ENCODE measurements at regions not wholly inside any gene's neighbourhood (a gene's known extent, or its start where the extent isn't known, plus 50 kb on each side); places are given as distances from the start of the nearest gene placed in this dataset.

- DNase-seq, result no peak
Measured at GRCh38 chr4:23741681-23742191, 148.1 kb downstream of the PPARGC1A start.

GRCh38 chr4:23737571-23737970, 152.3 kb downstream of the PPARGC1A start:
- DNase-seq, result no peak

- no peak for DNase-seq
Measured at GRCh38 chr4:23736466-23736865, 153.4 kb downstream of the PPARGC1A start.

GRCh38 chr4:23734000-23734399, 155.8 kb downstream of the PPARGC1A start:
- no peak for DNase-seq

GRCh38 chr4:23733476-23733875, 156.4 kb downstream of the PPARGC1A start:
- DNase-seq, result no peak

- DNase-seq, result no peak
Measured at GRCh38 chr4:23730998-23731397, 158.8 kb downstream of the PPARGC1A start.

- DNase-seq, result no peak
Measured at GRCh38 chr4:23728971-23729370, 160.9 kb downstream of the PPARGC1A start.

- DNase-seq, result no peak
Measured at GRCh38 chr4:23728393-23728792, 161.5 kb downstream of the PPARGC1A start.

GRCh38 chr4:23720556-23720955, 169.3 kb downstream of the PPARGC1A start:
- DNase-seq, result no peak

- DNase-seq, result no peak
Measured at GRCh38 chr4:23718435-23718834, 171.4 kb downstream of the PPARGC1A start.

GRCh38 chr4:23717528-23718248, 172.2 kb downstream of the PPARGC1A start:
- no peak for DNase-seq

- DNase-seq, result no peak
Measured at GRCh38 chr4:23710298-23710697, 179.5 kb downstream of the PPARGC1A start.

- no peak for DNase-seq
Measured at GRCh38 chr4:23707652-23708026, 182.2 kb downstream of the PPARGC1A start.

GRCh38 chr4:23706972-23707651, 182.7 kb downstream of the PPARGC1A start:
- DNase-seq, result no peak

GRCh38 chr4:23700197-23700596, 189.7 kb downstream of the PPARGC1A start:
- DNase-seq, result no peak

- DNase-seq, result no peak
Measured at GRCh38 chr4:23697722-23698121, 192.1 kb downstream of the PPARGC1A start.

GRCh38 chr4:23697001-23697528, 192.8 kb downstream of the PPARGC1A start:
- DNase-seq, result no peak

- no peak for DNase-seq
Measured at GRCh38 chr4:23686169-23686897, 203.5 kb downstream of the PPARGC1A start.

GRCh38 chr4:23685471-23685870, 204.4 kb downstream of the PPARGC1A start:
- no peak for DNase-seq

- no peak for DNase-seq
Measured at GRCh38 chr4:23680671-23681518, 209.0 kb downstream of the PPARGC1A start.

GRCh38 chr4:23674694-23675093, 215.2 kb downstream of the PPARGC1A start:
- no peak for DNase-seq

GRCh38 chr4:23667659-23668058, 222.2 kb downstream of the PPARGC1A start:
- no peak for DNase-seq

- DNase-seq, result no peak
Measured at GRCh38 chr4:23660865-23661264, 229.0 kb downstream of the PPARGC1A start.

All from stimulated activated CD4-positive, alpha-beta T cell treated with anti-CD3 and anti-CD28 coated beads, Interleukin-4, amount 100 ng/mL, for 1 hour (primary cell).